GM18909 (cell line): ENCODE measurements at regions not wholly inside any gene's neighbourhood (a gene's known extent, or its start where the extent isn't known, plus 50 kb on each side); places are given as distances from the start of the nearest gene placed in this dataset.
A peak's percentile ranks its signal among the peaks of the same experiment; 100 is the strongest.

Experiments
- ATAC-seq: cut with Tn5 transposase; IDR thresholded peaks from one replicate; pipeline ENCODE4 v1.9.1; 2021; ENCODE audit warnings: mild to moderate bottlenecking; ENCODE audit not compliant: unreplicated experiment, poor library complexity

DNA sequence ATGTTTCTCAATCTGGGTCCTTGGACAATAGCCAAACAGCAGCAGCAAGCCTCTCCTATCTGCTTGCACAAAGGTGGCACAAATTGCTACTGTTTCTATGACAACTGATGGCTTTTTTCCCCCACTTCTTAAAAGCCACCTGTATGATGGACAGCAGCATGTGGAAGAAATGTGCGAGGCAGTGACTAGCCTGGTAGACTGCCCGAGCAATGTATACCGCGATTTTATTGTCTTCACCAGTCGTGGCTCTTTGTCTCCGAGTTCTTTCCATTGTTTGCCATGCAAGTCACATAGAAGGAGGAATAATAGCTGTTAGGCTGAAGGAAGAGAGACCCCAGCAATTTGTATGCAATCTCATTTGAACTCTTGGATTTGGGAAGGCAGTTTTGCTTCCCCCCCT is 79.4 kb downstream of the S1PR1 start:
- ATAC-seq = no peak

GRCh38 chr1:101316799-101317198 is 80.0 kb downstream of the S1PR1 start:
- no peak for ATAC-seq

GRCh38 chr1:101317590-101317989 is 80.8 kb downstream of the S1PR1 start:
- ATAC-seq = no peak

DNA sequence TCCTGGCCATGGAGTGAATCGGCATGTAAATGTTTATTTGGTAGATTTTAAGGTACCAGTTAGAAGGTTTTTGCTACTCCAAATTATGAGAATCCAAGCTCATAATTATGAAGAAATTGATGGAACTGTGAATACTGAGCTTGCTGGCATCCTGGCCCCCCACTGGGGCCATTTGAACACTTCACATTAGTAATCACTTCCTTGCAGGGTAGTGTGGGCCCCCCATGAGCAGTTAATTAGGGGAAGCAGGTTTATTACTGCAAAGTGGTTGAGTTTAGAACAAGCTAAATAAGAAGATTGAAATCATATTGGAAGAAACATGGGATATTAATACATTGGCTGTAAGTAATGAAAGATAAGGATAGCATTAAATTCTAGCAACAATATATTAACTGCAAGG is 86.7 kb downstream of the S1PR1 start:
- no peak for ATAC-seq

DNA sequence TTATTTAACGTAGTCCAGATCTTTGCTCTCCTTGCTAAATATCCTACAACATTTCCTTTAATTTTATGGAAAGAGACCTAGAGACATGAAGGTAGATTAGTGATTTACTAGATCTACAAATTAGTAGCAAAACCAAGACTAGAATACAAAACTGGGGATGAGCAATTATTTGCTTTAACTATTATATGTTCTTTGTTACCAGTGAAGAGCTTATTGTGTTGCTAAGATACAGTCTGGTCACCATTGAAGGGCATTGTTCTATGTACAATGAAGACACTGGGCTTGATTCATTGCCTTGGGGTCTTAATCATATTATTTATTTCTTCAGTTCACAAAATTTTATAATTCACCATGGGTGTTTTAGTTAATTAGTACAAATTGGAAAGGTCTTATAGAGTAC is 88.3 kb downstream of the S1PR1 start:
- ATAC-seq = no peak

- ATAC-seq = no peak
Observed at GRCh38 chr1:101330427-101331130, 93.8 kb downstream of the S1PR1 start.

DNA sequence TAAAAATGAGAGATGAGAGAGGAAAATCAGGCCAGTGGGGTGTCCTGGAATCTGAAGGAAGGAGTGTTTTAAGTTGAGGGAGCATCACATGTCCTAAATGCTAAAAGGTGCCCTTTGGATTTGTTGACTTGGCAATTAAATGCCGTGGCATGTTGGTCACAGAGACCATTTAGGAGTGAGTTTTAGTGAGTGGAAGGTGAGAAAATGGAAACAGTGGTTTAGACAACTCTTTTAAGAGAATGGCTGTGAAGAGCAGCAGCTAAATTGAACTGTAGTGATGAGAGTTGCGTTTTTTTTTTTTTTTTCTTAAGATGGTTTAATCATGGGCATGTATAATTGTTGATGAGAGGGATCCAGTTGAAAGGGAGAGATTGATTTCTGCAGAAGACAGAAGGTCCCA is 95.0 kb downstream of the S1PR1 start:
- no peak for ATAC-seq

GRCh38 chr1:101332633-101333032 is 95.8 kb downstream of the S1PR1 start:
- ATAC-seq = no peak

DNA sequence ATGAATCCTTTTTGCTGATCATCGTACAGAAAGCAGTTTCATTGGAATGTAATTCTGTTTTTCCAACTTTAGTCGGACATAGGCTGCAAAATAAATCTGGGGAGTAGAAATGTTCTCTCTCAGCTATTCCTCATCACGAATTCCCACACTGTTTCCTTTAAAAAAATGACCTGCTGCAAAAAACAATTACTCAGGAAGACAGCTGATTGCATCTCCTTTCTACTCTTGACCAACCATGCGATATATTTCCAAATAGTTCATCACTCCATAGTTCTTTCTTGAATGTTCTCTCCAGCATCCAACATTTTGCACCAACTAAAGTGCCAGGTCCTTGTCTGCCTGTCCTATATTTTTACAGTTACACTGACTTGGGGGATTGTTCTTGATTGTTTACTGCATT is 96.4 kb downstream of the S1PR1 start:
- ATAC-seq = no peak

DNA sequence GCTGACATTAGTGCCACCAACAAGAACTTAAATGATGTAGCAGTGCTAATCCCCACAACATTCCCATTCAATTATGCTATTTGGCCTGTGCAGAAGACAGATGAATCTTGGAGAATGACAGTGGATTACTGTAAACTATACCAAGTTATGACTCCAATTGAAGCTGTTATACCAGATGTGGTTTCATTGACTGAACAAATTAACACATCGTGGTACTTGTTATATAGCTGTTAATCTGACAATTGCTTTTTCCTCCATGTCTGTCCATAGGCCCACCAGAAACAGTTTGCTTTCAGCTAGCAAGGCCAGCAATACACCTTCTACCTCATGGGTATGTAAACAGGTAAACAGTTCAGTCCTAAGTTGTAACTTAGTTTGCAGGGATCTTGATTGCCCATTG is 101.1 kb downstream of the S1PR1 start:
- no peak for ATAC-seq

DNA sequence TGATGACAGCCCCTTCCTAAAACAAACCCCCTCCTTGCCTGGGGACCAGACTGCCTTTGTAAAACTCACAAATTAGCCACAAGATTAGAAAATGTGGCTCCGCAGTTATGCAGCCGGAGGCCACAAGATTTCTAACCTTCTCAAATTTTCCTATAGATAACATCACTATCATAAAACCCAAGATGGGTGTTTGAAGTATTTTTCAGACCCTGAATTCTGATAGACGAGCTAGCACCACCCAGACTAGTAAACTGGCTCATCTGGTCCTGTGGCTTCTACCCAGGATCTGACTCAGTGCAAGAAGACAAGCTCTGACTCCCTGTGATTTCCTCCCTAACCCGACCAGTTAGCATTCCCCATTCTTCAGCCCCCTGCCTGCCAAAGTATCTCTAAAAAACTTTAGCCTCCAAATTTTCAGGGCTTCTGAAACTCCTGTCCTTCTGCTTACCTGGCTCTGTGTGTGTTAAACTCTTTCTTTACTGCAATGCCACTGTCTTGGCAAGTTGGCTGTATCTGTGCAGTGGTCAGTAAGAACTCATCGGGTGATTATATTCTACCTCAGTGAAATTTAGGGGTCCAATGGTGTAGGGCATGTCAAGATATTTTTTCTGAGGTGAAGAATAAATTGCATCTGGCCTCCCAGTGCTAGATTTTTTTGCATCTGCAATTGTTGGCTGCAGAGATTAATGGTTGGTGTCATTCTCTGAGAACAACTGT is 102.1 kb downstream of the S1PR1 start:
- no peak for ATAC-seq

GRCh38 chr1:101344745-101345144 is 107.9 kb downstream of the S1PR1 start:
- ATAC-seq = no peak

GRCh38 chr1:101346419-101346818 is 109.6 kb downstream of the S1PR1 start:
- ATAC-seq = no peak

GRCh38 chr1:101356013-101356412 is 119.2 kb downstream of the S1PR1 start:
- ATAC-seq = no peak

DNA sequence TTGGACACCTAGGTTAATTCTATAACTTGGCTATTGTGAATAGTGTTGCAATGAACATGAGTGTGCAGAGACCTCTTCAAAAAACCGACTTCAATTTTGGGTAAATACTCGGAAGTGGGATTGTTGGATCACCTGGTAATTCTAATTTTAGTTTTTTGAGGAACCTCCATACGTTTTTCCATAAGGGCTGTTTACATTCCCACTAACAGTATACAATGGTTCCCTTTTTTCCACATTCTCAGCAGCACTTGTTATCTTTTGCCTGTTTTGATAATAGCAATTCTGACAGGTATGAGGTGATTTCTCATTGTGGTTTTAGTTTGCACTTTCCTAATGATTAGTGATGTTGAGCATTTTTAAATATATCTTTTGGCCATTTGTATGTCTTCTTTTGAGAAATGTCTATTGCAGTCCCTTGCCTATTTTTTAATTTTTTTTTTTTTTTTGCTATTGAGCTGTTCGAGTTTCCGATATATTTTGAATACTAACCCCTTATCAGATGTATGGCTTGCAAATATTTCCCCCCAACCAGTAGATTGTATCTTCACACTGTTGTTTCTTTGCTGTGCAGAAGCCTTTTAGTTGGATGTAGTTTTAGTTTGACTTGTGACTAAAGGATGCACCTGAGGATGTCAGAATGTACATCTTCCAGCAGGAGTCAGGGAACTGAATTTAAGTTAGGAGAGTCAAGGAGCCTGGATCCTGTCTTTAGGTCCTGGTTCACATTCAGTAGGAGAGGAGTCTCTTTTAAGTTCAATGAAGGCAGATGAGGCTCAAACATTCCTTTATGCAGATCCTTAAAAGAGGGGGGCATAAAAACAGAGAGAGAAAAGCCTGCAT is 120.0 kb downstream of the S1PR1 start:
- ATAC-seq = peak; percentile 31

- peak; percentile 98 for ATAC-seq
Observed at GRCh38 chr1:101357444-101357986, 120.7 kb downstream of the S1PR1 start.

- ATAC-seq = no peak
Observed at GRCh38 chr1:101360506-101360905, 123.7 kb downstream of the S1PR1 start.

GRCh38 chr1:101363891-101364318 is 127.1 kb downstream of the S1PR1 start:
- ATAC-seq = peak; percentile 36

DNA sequence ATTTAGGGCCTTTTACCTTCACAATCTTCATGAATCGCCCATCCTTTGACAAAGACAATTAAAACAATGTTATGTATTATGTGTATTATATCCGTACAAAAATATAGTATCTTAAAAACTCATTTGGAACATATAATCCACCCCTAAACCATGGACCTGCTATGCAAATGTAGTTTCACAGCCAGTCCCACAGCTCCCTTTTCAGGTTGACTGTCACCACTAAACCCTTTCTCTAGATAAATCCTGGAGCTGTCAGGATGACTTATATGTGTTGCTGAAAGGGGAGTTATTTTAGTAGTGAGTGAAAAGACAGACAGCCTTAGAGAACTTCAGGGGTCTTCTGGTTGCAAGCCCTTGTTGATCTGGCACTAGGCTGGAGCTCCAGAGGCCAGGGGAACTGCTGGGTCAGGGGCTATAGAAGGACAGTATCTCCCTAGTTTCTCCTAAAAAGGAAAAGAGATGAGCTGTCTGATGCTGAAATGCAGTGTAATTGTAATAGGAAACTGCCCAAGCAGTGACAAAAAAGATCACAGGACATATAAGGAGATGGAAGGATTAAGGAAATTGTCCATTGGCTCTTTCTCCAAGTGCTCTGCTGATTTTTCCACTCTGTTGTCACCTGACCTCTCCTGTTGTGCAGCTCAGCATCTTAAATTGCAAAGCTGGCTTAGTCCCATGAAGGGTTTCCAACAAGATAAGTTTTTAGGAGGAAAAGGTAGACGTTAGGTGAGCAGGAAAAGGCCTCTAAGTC is 127.7 kb downstream of the S1PR1 start:
- peak; percentile 58 for ATAC-seq

DNA sequence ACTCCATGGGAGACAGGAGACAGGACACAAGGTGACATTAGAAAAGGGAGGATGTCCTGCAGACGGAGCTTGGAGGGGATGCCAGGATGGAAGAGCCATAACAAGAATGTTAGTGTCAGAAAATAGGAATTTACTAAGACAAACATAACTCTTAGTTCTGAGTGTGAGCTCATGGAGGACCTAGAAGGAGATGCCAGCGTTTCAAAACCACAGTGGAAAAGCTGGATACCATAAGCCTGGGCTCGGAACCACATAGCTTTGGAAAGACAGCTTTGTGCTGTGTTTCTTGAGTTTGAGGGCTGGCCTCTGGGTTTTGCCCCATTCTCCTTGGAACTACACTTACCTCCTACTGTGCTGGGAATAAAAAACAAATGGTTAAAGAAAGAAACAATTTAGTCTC is 128.4 kb downstream of the S1PR1 start:
- ATAC-seq = no peak
